ENCODE measurements at regions not wholly inside any gene's neighbourhood (a gene's known extent, or its start where the extent isn't known, plus 50 kb on each side); places are given as distances from the start of the nearest gene placed in this dataset.

- DNase-seq (ENCODE audit: low read depth in 3 of 3, low spot score in 2 of 3) = no peak
These were observed 353.9 kb upstream of the THBS1 start for GRCh38 chr15:39227001-39227400.

GRCh38 chr15:39228889-39229288 is 352.0 kb upstream of the THBS1 start:
- DNase-seq (ENCODE audit: low read depth in 3 of 3, low spot score in 2 of 3) = no peak

GRCh38 chr15:39230205-39230907 is 350.5 kb upstream of the THBS1 start:
- no peak for DNase-seq (ENCODE audit: low read depth in 3 of 3, low spot score in 2 of 3)

GRCh38 chr15:39230908-39231285 is 350.0 kb upstream of the THBS1 start:
- no peak for DNase-seq (ENCODE audit: low read depth in 3 of 3, low spot score in 2 of 3)

GRCh38 chr15:39232512-39232911 is 348.4 kb upstream of the THBS1 start:
- no peak for DNase-seq (ENCODE audit: low read depth in 3 of 3, low spot score in 2 of 3)

- no peak for DNase-seq (ENCODE audit: low read depth in 3 of 3, low spot score in 2 of 3)
These were observed 345.6 kb upstream of the THBS1 start for GRCh38 chr15:39235084-39235795.

- no peak for DNase-seq (ENCODE audit: low read depth in 3 of 3, low spot score in 2 of 3)
These were observed 344.5 kb upstream of the THBS1 start for GRCh38 chr15:39236375-39236774.

GRCh38 chr15:39238443-39238842 is 342.4 kb upstream of the THBS1 start:
- no peak for DNase-seq (ENCODE audit: low read depth in 3 of 3, low spot score in 2 of 3)

GRCh38 chr15:39239562-39239961 is 341.3 kb upstream of the THBS1 start:
- no peak for DNase-seq (ENCODE audit: low read depth in 3 of 3, low spot score in 2 of 3)

GRCh38 chr15:39242345-39242744 is 338.5 kb upstream of the THBS1 start:
- DNase-seq (ENCODE audit: low read depth in 3 of 3, low spot score in 2 of 3) = no peak

GRCh38 chr15:39243396-39243795 is 337.5 kb upstream of the THBS1 start:
- DNase-seq (ENCODE audit: low read depth in 3 of 3, low spot score in 2 of 3) = no peak

- no peak for DNase-seq (ENCODE audit: low read depth in 3 of 3, low spot score in 2 of 3)
These were observed 336.1 kb upstream of the THBS1 start for GRCh38 chr15:39244776-39245175.

- DNase-seq (ENCODE audit: low read depth in 3 of 3, low spot score in 2 of 3) = no peak
These were observed 334.4 kb upstream of the THBS1 start for GRCh38 chr15:39246523-39246922.

- DNase-seq (ENCODE audit: low read depth in 3 of 3, low spot score in 2 of 3) = no peak
These were observed 333.3 kb upstream of the THBS1 start for GRCh38 chr15:39247574-39247973.

GRCh38 chr15:39248204-39248603 is 332.7 kb upstream of the THBS1 start:
- no peak for DNase-seq (ENCODE audit: low read depth in 3 of 3, low spot score in 2 of 3)

GRCh38 chr15:39250001-39250400 is 330.9 kb upstream of the THBS1 start:
- DNase-seq (ENCODE audit: low read depth in 3 of 3, low spot score in 2 of 3) = no peak

GRCh38 chr15:39250460-39251186 is 330.3 kb upstream of the THBS1 start:
- no peak for DNase-seq (ENCODE audit: low read depth in 3 of 3, low spot score in 2 of 3)

- no peak for DNase-seq (ENCODE audit: low read depth in 3 of 3, low spot score in 2 of 3)
These were observed 329.3 kb upstream of the THBS1 start for GRCh38 chr15:39251413-39252133.

GRCh38 chr15:39252134-39252470 is 328.8 kb upstream of the THBS1 start:
- no peak for DNase-seq (ENCODE audit: low read depth in 3 of 3, low spot score in 2 of 3)

- DNase-seq (ENCODE audit: low read depth in 3 of 3, low spot score in 2 of 3) = no peak
These were observed 327.3 kb upstream of the THBS1 start for GRCh38 chr15:39253552-39253951.

- no peak for DNase-seq (ENCODE audit: low read depth in 3 of 3, low spot score in 2 of 3)
These were observed 326.7 kb upstream of the THBS1 start for GRCh38 chr15:39254181-39254580.
